OCI-LY3 (cell line): ENCODE measurements at regions not wholly inside any gene's neighbourhood (a gene's known extent, or its start where the extent isn't known, plus 50 kb on each side); places are given as distances from the start of the nearest gene placed in this dataset.

Experiments used
- H2AFZ ChIP-seq: fragments of 200-600, 300-600 bp; shearing (Covaris generic); 2 replicates; pipeline ENCODE4 v1.6.0; 2014; ENCODE audit warnings: antibody characterized with exemption, low read depth, low read length
- H3K27ac ChIP-seq: fragments of 200-600, 300-600 bp; sonication (generic); 2 replicates; pipeline ENCODE4 v1.5.1; 2014; ENCODE audit warnings: mild to moderate bottlenecking, low read length, moderate library complexity, mixed read lengths
- H3K27me3 ChIP-seq: fragments of 200-600, 300-600 bp; sonication (generic); 2 replicates; pipeline ENCODE4 v1.6.1; 2014; ENCODE audit warnings: low read depth, low read length, mixed read lengths
- H3K36me3 ChIP-seq: fragments of 200-600, 300-600 bp; sonication (generic); replicated peaks from 2 replicates; pipeline ENCODE3; 2014; ENCODE audit warnings: low read depth, low read length, mixed read lengths
- H3K4me1 ChIP-seq: fragments of 300-600, 200-600 bp; sonication (generic); 2 replicates; pipeline ENCODE4 v1.6.1; 2014; ENCODE audit warnings: low read length, mixed read lengths
- H3K4me2 ChIP-seq: fragments of 200-600, 300-600 bp; sonication (generic); 2 replicates; pipeline ENCODE4 v1.6.1; 2014; ENCODE audit warnings: low read length, mixed read lengths
- H3K4me3 ChIP-seq: fragments of 300-600, 200-600 bp; sonication (generic); 2 replicates; pipeline ENCODE4 v1.5.1; 2014; ENCODE audit warnings: antibody characterized with exemption, mild to moderate bottlenecking, low read length, moderate library complexity
- H3K79me2 ChIP-seq: fragments of 300-600, 200-600 bp; shearing (Covaris generic); 2 replicates; pipeline ENCODE4 v1.6.1; 2014; ENCODE audit warnings: mild to moderate bottlenecking, low read length, mixed read lengths
- H3K9ac ChIP-seq: fragments of 300-600, 200-600 bp; shearing (Covaris generic); 2 replicates; pipeline ENCODE4 v1.6.0; 2014; ENCODE audit warnings: mild to moderate bottlenecking, low read length, moderate library complexity
- H3K9me3 ChIP-seq: fragments of 200-600, 300-600 bp; shearing (Covaris generic); 2 replicates; pipeline ENCODE4 v1.6.1; 2014; ENCODE audit warnings: low read length, mixed read lengths; ENCODE audit not compliant: insufficient read depth
- H4K20me1 ChIP-seq: fragments of 200-600, 300-600 bp; sonication (generic); 2 replicates; pipeline ENCODE4 v1.6.1; 2016; ENCODE audit warnings: low read length, mixed read lengths; ENCODE audit not compliant: insufficient read depth
- EZH2phosphoT487 ChIP-seq: fragments of 200-600 bp; shearing (Covaris generic); IDR thresholded peaks from 2 replicates; pipeline ENCODE4 v1.6.1; 2018; ENCODE audit warnings: antibody characterized with exemption, mixed run types, low read depth
- TF ChIP-seq, protein P1 (sequence below): fragments of 200-600, 300-600 bp; sonication (generic); IDR thresholded peaks from 2 replicates; pipeline ENCODE4 v1.5.1; 2014; ENCODE audit warnings: antibody characterized with exemption, low read length, low read depth

DNA sequence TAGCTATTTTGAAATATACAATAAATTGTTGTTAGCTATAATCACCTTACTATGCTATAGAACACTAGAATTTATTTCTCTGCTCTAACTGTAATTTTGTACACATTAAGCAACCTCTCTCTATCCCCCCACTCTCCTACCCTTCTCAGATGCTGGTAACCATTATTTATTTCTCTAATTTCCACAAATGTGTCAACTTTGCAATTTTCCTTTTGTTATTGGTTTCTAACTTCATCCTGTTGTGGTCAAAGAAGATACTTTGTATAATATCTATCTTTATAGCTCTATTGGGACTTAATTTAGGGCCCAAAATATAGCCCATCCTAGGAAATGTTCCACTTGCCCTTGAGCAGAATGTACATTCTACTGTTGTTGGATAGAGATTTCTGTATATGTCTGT is 229.3 kb downstream of the SATB1 start:
- Histone ChIP-seq H3K9me3 (0 out of 2 replicates have a peak, but pooled peaks cover 5% of the 10 kb centered on the region), H3K27ac (no peak overlapping the region), H3K4me2 (no peak overlapping the region), H3K27me3 (no peaks in the 10 kb centered on the region), H3K4me1 (no peaks in the 10 kb centered on the region), H2AFZ (no peak overlapping the region), H3K36me3 (peaks cover 3% of the 10 kb centered on the region), H4K20me1 (no peaks in the 10 kb centered on the region), H3K9ac (no peak overlapping the region), H3K79me2 (no peaks in the 10 kb centered on the region), H3K4me3 (no peak overlapping the region)
- TF ChIP-seq, protein P1, sequence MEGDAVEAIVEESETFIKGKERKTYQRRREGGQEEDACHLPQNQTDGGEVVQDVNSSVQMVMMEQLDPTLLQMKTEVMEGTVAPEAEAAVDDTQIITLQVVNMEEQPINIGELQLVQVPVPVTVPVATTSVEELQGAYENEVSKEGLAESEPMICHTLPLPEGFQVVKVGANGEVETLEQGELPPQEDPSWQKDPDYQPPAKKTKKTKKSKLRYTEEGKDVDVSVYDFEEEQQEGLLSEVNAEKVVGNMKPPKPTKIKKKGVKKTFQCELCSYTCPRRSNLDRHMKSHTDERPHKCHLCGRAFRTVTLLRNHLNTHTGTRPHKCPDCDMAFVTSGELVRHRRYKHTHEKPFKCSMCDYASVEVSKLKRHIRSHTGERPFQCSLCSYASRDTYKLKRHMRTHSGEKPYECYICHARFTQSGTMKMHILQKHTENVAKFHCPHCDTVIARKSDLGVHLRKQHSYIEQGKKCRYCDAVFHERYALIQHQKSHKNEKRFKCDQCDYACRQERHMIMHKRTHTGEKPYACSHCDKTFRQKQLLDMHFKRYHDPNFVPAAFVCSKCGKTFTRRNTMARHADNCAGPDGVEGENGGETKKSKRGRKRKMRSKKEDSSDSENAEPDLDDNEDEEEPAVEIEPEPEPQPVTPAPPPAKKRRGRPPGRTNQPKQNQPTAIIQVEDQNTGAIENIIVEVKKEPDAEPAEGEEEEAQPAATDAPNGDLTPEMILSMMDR: no peak
- no peak for TF ChIP-seq EZH2phosphoT487

DNA sequence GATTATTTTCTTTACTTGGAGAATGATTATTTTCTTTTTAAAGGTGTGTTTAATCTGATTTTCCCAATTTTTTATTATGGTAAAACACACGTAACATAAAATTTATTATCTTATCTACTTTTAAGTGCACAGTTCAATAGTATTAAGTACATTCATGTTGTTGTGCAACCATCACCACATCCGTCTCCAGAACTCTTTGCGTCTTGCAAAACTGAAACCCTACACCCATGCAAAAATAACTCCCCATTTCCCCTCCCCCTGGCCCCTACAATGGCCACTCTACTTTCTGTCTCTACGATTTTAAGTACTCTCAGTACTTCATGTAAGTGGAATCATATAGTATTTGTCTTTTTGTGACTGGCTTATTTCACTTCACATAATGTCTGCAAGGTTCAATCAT is 230.7 kb downstream of the SATB1 start:
- no peak overlapping the region for H3K4me2 ChIP-seq
- H3K79me2 ChIP-seq: no peaks in the 10 kb centered on the region
- peaks cover 2% of the 10 kb centered on the region for H3K36me3 ChIP-seq
- no peak overlapping the region for H3K27ac ChIP-seq
- no peak overlapping the region for H3K9ac ChIP-seq
- TF ChIP-seq, protein P1: no peak
- TF ChIP-seq EZH2phosphoT487: no peak
- H4K20me1 ChIP-seq: no peaks in the 10 kb centered on the region
- H2AFZ ChIP-seq: no peak overlapping the region
- H3K9me3 ChIP-seq: 0 out of 2 replicates have a peak, but pooled peaks cover 5% of the 10 kb centered on the region
- no peaks in the 10 kb centered on the region for H3K4me1 ChIP-seq
- no peak overlapping the region for H3K4me3 ChIP-seq
- H3K27me3 ChIP-seq: no peaks in the 10 kb centered on the region

DNA sequence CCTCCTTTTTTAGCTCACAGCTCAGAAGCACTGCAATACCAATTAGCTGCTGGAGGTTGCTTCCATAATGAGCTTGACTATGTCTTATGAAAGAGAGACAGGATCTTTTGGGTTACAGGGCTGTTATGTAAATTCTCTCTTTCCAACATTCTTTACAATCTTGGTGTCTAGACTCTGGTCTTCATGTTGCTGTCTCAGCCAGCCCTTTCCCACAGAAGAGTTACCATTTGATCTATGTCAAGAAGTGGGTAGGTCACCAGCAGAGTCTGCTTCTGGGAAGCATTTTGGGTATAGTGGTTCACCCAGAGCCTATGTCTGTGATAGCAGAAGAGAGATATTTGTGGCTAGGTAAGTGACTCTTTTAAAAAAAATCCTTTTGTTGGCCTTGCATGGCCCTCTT is 234.5 kb downstream of the SATB1 start:
- H3K36me3 ChIP-seq: no peaks in the 10 kb centered on the region
- no peak overlapping the region for H3K9ac ChIP-seq
- no peak overlapping the region for H2AFZ ChIP-seq
- H3K27ac ChIP-seq: no peak overlapping the region
- H3K9me3 ChIP-seq: no peaks in the 10 kb centered on the region
- no peaks in the 10 kb centered on the region for H3K27me3 ChIP-seq
- H3K4me2 ChIP-seq: no peak overlapping the region
- TF ChIP-seq EZH2phosphoT487: no peak
- TF ChIP-seq, protein P1: no peak
- H3K79me2 ChIP-seq: no peaks in the 10 kb centered on the region
- H4K20me1 ChIP-seq: no peaks in the 10 kb centered on the region
- H3K4me3 ChIP-seq: no peak overlapping the region
- no peaks in the 10 kb centered on the region for H3K4me1 ChIP-seq

DNA sequence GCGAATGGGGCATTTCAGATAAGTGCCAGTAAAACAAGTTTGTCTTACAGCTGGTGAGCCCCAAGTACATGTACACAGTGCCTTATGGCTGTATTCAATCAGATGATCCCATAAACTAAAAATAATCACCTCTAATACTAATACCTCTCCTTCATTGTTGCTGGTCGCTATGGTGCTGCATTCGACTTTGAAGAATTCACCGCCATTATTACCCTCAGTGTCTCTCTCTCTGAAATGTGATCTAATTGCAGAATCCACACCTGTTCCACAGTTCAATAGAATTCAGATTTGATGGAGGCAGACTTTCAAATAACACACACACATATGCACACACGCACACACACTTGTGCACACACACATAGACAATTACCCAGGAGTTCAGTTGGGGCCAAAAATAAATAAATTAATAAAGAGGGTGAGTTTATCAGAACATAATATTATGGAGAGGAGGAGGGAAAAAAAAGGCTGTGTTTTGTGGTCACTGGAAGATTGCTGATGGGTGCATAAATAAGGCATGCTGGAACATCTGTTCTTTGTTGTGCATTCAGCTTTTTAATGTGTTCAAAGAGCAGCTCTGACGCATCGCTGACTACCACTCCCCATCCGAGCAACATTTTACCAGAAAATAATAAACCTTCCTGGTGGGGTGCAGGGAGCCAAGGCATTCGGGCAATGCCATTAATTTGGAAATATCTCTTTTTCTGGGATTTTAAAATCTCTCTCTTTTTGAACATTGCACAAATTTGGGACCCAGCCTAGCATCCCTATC is 235.7 kb downstream of the SATB1 start:
- Histone ChIP-seq H4K20me1 (no peaks in the 10 kb centered on the region), H3K4me2 (no peak overlapping the region), H3K4me3 (no peak overlapping the region), H3K36me3 (no peaks in the 10 kb centered on the region), H3K9ac (no peak overlapping the region), H3K4me1 (no peaks in the 10 kb centered on the region), H3K27me3 (no peaks in the 10 kb centered on the region), H3K79me2 (no peaks in the 10 kb centered on the region), H3K9me3 (no peaks in the 10 kb centered on the region), H3K27ac (no peak overlapping the region), H2AFZ (no peak overlapping the region)
- TF ChIP-seq EZH2phosphoT487: no peak
- TF ChIP-seq, protein P1: no peak
